ENCODE measurements at regions not wholly inside any gene's neighbourhood (a gene's known extent, or its start where the extent isn't known, plus 50 kb on each side); places are given as distances from the start of the nearest gene placed in this dataset.

DNA sequence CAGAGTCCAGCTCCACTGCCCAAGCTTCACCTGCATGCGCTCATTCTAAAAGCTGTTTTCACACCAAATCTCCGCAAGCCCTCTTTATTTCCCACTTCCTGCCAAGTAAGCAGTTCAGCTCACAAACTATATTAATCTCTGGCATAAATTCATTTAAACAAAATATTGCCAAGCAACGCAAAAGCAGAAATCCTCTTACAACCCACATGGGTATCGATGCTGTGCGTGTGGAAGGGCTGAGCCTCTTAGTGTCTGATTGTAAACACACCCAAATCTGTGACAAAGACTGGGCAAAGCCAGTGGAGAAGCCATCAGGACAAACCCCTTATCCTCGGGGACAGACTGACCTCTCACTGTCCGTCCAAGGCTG lies 124.3 kb upstream of the ATP2B2 start:
- no peak overlapping the region for H3K4me3 ChIP-seq (ENCODE audit: low read depth, low read length)
- no peak for DNase-seq (ENCODE audit: low read depth)
- TF ChIP-seq, protein P1, sequence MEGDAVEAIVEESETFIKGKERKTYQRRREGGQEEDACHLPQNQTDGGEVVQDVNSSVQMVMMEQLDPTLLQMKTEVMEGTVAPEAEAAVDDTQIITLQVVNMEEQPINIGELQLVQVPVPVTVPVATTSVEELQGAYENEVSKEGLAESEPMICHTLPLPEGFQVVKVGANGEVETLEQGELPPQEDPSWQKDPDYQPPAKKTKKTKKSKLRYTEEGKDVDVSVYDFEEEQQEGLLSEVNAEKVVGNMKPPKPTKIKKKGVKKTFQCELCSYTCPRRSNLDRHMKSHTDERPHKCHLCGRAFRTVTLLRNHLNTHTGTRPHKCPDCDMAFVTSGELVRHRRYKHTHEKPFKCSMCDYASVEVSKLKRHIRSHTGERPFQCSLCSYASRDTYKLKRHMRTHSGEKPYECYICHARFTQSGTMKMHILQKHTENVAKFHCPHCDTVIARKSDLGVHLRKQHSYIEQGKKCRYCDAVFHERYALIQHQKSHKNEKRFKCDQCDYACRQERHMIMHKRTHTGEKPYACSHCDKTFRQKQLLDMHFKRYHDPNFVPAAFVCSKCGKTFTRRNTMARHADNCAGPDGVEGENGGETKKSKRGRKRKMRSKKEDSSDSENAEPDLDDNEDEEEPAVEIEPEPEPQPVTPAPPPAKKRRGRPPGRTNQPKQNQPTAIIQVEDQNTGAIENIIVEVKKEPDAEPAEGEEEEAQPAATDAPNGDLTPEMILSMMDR (IDR thresholded peaks at IDR 0.05; ENCODE audit: low read depth, low read length, missing control alignments) = no peak

DNA sequence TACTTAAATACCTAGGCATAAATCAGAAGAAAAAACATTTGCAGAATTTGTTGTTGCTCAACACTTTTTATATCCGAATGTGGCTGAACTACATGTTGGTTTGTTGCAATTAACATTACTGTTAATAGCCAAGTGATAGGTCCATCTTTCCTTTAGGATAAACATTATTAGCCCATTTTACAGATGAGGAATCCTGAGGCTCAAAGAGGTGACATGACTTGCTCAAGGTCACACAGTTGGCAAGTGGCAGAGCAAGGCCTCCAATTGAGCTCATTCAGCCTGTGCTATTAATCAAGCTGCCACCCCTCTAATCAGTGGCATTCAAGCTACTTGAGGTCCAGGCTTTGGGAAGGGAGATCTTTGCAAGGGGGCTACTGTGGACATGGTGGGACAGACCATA lies 125.8 kb upstream of the ATP2B2 start:
- no peak overlapping the region for H3K4me3 ChIP-seq (ENCODE audit: low read depth, low read length)
- DNase-seq (ENCODE audit: low read depth) = no peak

DNA sequence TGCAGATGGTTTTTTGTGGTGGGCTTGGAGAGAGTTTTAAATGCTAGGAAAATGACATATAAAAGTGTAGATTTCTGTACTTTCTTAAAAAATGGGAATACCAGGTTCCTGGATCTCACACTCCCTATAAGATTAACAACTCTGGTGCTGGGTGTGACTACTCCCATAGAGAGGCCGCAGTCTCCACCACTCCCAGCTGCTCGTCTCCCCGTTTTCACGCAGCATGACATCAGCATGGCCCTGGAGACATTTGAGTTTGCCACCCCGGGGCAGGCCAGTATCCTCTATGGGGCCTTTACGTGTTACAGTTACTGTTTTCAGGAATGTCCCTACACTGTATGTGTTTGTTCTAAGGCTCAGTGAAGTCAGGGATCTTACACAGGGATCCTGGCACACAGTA lies 126.7 kb upstream of the ATP2B2 start:
- no peak overlapping the region for H3K4me3 ChIP-seq (ENCODE audit: low read depth, low read length)
- TF ChIP-seq, protein P1 (IDR thresholded peaks at IDR 0.05; ENCODE audit: low read depth, low read length, missing control alignments) = no peak
- no peak for DNase-seq (ENCODE audit: low read depth)

More for the DNA sequence above, 125.8 kb upstream of the ATP2B2 start:
- TF ChIP-seq, protein P1 (IDR thresholded peaks at IDR 0.05; ENCODE audit: low read depth, low read length, missing control alignments) = no peak

DNA sequence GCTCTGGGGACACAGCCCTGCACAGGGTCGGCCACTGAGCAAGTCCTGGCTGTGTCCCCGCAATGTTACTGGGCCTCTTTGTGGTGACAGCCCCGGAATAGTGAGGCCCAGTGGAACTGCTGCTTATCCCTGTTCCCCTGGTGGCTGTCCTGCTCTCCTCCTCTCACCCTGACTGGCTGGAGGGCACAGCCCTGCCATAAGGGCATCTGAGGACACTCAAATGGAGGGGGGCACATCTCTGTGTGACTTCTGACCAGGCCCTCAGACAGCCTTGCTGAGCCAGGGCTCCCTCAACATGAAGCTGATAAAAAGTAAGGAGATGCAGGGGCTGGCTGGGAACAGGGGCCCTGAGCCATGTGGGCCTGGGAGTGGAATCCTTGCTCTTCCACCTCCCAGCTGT lies 127.4 kb upstream of the ATP2B2 start:
- DNase-seq (ENCODE audit: low read depth) = no peak
- no peak overlapping the region for H3K4me3 ChIP-seq (ENCODE audit: low read depth, low read length)
- TF ChIP-seq, protein P1 (IDR thresholded peaks at IDR 0.05; ENCODE audit: low read depth, low read length, missing control alignments) = no peak

DNA sequence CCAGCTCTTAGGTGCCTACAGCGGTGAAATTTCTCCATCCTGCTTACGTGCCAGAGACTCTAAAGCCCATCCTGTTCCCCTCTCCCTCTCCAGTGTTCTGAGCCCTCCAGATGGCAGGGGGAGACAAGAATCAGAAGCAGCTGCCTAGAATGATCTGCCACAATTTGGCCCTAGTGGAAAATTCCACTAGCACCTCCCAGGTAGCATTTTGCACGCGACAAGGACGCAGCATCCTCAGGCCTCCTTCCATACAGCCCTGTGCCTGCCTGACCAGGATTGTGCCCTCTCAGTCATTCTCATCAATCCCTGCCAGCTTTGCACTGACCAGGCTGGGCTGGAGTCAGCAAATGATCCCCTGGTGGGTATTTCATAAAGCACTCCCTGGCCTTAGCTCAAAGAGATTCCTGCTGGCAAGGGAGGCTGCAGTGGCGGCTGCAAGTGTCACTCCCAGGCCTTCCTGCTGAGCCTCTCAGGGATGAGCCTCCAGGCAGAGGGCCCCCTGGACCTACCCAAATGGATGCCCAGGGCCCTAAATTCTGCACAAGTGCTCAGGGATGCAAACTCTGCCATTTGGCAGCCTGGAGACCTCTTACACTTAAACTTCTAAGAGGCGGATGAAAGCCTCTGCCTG lies 130.2 kb upstream of the ATP2B2 start:
- no peak for DNase-seq (ENCODE audit: low read depth)
- TF ChIP-seq, protein P1 (IDR thresholded peaks at IDR 0.05; ENCODE audit: low read depth, low read length, missing control alignments) = no peak
- H3K4me3 ChIP-seq (ENCODE audit: low read depth, low read length) = no peak overlapping the region

DNA sequence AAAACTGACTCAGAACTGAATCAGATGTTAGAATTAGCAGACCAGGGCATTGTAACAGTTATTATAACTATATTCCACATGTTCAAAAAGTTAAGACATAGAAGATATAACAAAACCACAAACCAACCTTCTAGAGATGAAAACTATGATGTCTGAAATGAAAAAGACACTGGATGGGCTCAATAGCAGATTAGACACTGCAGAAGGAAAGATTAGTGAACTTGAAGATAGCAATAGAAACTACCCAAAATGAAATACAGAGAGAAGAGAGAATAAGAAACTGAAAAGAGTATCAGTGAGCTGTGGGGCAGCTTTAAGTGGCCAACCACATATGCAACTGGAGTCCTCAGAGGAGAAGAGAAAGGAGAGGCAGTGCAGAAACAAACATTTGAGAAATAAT lies 132.0 kb upstream of the ATP2B2 start:
- DNase-seq (ENCODE audit: low read depth) = no peak
- TF ChIP-seq, protein P1 (IDR thresholded peaks at IDR 0.05; ENCODE audit: low read depth, low read length, missing control alignments) = no peak
- H3K4me3 ChIP-seq (ENCODE audit: low read depth, low read length) = no peak overlapping the region

DNA sequence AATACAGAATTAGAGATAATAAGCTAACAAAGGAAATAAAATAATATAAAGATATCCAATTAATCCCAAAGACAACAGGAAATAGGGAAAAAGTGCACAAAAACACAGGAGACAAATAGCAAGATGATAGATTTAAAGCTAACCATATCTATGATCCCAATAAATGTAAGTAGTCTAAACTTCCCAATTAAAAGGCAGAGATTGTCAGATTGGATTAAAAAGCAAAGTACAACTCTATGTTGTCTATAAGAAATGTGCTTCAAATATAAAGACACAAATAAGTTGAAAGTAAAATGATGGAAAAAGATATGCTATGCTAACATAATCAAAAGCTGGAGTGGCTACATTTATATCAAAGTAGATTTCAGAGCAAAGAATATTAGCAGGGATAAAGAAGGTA lies 133.1 kb upstream of the ATP2B2 start:
- H3K4me3 ChIP-seq (ENCODE audit: low read depth, low read length) = no peak overlapping the region
- DNase-seq (ENCODE audit: low read depth) = no peak
- TF ChIP-seq, protein P1 (IDR thresholded peaks at IDR 0.05; ENCODE audit: low read depth, low read length, missing control alignments) = no peak

All from GM12864 (cell line).